ENCODE measurements at regions not wholly inside any gene's neighbourhood (a gene's known extent, or its start where the extent isn't known, plus 50 kb on each side); places are given as distances from the start of the nearest gene placed in this dataset.

GRCh38 chr9:682633-683508, 158.6 kb upstream of the DMRT1 start:
- no peak for TF ChIP-seq ZNF384 (IDR thresholded peaks at IDR 0.05)
- TF ChIP-seq BHLHE40 (IDR thresholded peaks at IDR 0.05; ENCODE audit: borderline replicate concordance), result no peak
- no peak for TF ChIP-seq L3MBTL2 (conservative IDR thresholded peaks at IDR 0.05)

All from HEK293T (cell line).